ENCODE measurements at regions not wholly inside any gene's neighbourhood (a gene's known extent, or its start where the extent isn't known, plus 50 kb on each side); places are given as distances from the start of the nearest gene placed in this dataset.
A peak's percentile ranks its signal among the peaks of the same experiment; 100 is the strongest.

DNA sequence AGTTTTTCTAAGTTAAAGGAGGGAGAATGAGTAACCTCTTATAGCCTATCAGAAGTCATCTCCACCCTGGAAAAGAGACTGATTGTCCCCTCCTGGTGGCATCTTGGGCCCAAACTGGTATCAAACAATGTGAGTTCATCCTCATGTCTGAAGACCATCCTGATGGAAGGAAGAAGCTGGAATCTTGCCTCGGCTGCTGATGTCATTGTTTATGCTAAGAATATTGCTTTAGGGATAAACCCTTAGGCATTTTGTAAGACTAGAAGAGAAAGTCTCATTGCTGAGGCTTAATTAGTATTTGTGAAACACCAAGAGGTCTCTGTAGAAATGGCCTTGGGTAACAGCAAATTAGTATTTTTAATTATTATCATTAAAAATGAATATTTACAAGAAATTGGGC lies 65.7 kb upstream of the KCNN2 start:
- peak; percentile 66 for DNase-seq

- DNase-seq: no peak
Observed at GRCh38 chr5:114297915-114298314, 64.0 kb upstream of the KCNN2 start.

GRCh38 chr5:114305402-114306207 lies 56.3 kb upstream of the KCNN2 start:
- peak; percentile 61 for DNase-seq

GRCh38 chr5:114308017-114308416 lies 53.9 kb upstream of the KCNN2 start:
- no peak for DNase-seq

- no peak for DNase-seq
Observed at GRCh38 chr5:114308508-114308907, 53.4 kb upstream of the KCNN2 start.

- no peak for DNase-seq
Observed at GRCh38 chr5:114310666-114311065, 51.2 kb upstream of the KCNN2 start.

- DNase-seq: no peak
Observed at GRCh38 chr5:114311281-114311680, 50.6 kb upstream of the KCNN2 start.

DNA sequence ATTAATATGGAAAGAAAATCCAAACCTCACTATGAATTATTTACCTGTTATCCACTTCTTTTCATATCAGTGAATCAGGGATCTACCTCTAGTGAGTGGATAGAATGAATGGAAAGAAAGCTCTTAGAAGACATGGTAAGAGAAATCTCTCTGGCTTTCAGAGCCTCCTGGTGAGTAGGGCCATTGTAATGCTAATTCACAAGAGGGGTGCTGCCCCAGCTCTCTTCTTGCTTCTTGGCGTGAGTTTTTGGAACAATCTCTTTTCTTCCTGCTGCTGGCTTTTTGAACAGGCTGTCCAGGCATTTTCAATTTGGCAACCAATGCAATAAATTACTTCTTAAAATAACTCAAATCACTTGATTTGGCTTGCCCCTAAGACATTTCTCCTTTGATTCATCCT lies 49.9 kb upstream of the KCNN2 start:
- no peak for DNase-seq

All from EL (cell line).